Nephron (organoid): ENCODE measurements at regions not wholly inside any gene's neighbourhood (a gene's known extent, or its start where the extent isn't known, plus 50 kb on each side); places are given as distances from the start of the nearest gene placed in this dataset.

ENCODE experiments used
- H3K27ac Mint-ChIP-seq, 3 experiments: 2 replicates each; pipeline ENCODE4 v1.8.0; 2020; ENCODE audit warnings: mixed read lengths in 3 of 3, mild to moderate bottlenecking in 2 of 3, moderate library complexity in 1 of 3
- H3K27me3 Mint-ChIP-seq: 2 replicates; pipeline ENCODE4 v1.8.0; 2021; ENCODE audit warnings: low read depth, mild to moderate bottlenecking, moderate library complexity, mixed read lengths
- H3K36me3 Mint-ChIP-seq: 2 replicates; pipeline ENCODE4 v1.8.0; 2020; ENCODE audit warnings: low read depth, mixed read lengths
- H3K4me1 Mint-ChIP-seq: 2 replicates; pipeline ENCODE4 v1.8.0; 2020; ENCODE audit warnings: mixed read lengths
- H3K4me3 Mint-ChIP-seq, 3 experiments: 2 replicates each; pipeline ENCODE4 v1.8.0; 2020; ENCODE audit warnings: mild to moderate bottlenecking in 3 of 3, mixed read lengths in 3 of 3, moderate library complexity in 2 of 3
- H3K9me3 Mint-ChIP-seq: 2 replicates; pipeline ENCODE4 v1.8.0; 2020; ENCODE audit warnings: mixed read lengths
- TF ChIP-seq, protein P1 (sequence below), 3 experiments: fragments of 200-600 bp; sonication (generic); IDR thresholded peaks; one replicate each; pipeline ENCODE4 v1.5.0; 2021; ENCODE audit warnings: antibody characterized with exemption in 3 of 3; ENCODE audit not compliant: unreplicated experiment in 3 of 3

DNA sequence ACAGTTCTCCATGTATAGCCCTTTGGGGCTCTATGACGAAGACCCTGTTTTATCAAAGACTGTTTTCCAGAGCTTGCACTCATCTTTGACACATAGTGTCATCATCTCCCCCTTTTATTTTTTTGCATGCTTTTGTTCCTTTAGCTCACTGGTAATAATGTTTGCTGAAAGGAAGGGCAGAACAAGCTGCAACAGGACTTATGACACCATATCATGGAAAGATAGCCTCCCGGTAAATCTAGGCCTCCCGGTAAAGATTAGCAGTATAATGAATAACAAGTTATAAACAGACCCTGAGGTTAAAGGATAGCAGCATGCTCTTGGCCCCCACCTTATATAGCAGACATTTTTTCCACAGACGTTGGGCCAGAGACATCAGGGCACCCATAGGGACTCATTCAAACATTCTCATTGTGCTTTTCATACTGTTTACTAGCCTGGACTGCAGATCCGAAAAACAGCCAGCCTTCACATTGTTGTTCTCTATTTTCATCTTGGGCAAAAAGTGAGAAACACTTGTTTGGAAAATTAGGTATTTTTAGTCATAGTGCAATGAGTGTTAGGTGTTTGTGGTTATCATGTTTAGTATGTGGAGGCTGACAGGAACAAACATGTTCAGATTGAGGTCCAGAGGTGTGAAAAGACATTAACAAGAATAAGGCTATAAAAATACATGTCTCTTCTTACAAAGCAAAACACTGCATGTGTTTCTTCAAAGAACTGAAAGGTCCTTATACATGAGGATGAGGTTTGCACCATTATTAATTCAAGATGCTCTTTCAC is 136.9 kb upstream of the SPRY2 start:
- Mint-ChIP-seq H3K27me3 (no peaks in the 10 kb centered on the region), H3K9me3 (no peaks in the 10 kb centered on the region), H3K4me1 (no peaks in the 10 kb centered on the region), H3K36me3 (no peaks in the 10 kb centered on the region), H3K4me3 (no peak overlapping the region), H3K27ac (no peak overlapping the region)
- TF ChIP-seq, protein P1, sequence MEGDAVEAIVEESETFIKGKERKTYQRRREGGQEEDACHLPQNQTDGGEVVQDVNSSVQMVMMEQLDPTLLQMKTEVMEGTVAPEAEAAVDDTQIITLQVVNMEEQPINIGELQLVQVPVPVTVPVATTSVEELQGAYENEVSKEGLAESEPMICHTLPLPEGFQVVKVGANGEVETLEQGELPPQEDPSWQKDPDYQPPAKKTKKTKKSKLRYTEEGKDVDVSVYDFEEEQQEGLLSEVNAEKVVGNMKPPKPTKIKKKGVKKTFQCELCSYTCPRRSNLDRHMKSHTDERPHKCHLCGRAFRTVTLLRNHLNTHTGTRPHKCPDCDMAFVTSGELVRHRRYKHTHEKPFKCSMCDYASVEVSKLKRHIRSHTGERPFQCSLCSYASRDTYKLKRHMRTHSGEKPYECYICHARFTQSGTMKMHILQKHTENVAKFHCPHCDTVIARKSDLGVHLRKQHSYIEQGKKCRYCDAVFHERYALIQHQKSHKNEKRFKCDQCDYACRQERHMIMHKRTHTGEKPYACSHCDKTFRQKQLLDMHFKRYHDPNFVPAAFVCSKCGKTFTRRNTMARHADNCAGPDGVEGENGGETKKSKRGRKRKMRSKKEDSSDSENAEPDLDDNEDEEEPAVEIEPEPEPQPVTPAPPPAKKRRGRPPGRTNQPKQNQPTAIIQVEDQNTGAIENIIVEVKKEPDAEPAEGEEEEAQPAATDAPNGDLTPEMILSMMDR (IDR thresholded peaks at IDR 0.05; ENCODE audit: unreplicated experiment in 3 of 3) = no peak

DNA sequence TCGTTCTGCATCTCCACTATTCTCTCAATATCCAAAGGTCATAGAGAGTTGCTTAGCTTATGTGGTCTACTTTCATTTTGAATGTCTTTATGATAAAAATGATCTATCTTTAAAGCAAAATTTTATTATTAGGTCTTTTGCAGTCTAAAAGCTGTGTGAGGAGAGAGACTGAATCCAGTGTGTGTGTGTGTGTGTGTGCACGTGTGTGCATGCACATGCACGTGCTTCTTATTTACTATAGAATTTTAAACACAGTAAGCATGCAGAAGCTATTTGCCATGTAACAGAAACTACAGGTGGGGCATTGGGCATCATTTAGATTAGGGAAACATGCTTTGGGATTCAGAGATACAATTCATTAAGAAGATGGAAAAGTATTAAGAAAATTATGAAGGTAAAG is 136.0 kb upstream of the SPRY2 start:
- Mint-ChIP-seq H3K9me3 (no peaks in the 10 kb centered on the region), H3K27me3 (no peaks in the 10 kb centered on the region), H3K4me1 (no peaks in the 10 kb centered on the region), H3K4me3 (no peak overlapping the region), H3K36me3 (no peaks in the 10 kb centered on the region), H3K27ac (no peak overlapping the region)
- TF ChIP-seq, protein P1 (IDR thresholded peaks at IDR 0.05; ENCODE audit: unreplicated experiment in 3 of 3) = no peak

DNA sequence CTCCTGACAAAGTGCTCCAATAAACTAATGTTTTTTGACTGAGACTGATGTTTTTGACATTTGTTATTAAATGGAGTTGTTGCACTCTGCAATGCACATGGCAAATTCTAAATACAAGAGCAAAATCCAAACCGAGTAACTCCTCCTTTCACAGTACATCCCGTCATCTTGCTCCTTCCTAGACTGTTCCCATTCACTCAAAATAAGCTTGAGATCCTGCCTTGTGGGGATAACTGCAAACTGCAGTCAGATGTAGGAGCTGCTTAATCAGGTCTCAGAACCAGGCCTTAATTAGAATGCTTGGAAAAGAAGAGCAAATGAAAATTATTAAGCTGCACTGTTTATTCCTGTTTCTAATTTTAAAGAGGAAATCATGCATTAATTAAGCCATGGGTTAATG is 134.8 kb upstream of the SPRY2 start:
- Mint-ChIP-seq H3K4me3 (no peak overlapping the region), H3K36me3 (no peaks in the 10 kb centered on the region), H3K9me3 (no peaks in the 10 kb centered on the region), H3K4me1 (no peaks in the 10 kb centered on the region), H3K27ac (no peak overlapping the region), H3K27me3 (no peaks in the 10 kb centered on the region)
- TF ChIP-seq, protein P1 (IDR thresholded peaks at IDR 0.05; ENCODE audit: unreplicated experiment in 3 of 3) = no peak

DNA sequence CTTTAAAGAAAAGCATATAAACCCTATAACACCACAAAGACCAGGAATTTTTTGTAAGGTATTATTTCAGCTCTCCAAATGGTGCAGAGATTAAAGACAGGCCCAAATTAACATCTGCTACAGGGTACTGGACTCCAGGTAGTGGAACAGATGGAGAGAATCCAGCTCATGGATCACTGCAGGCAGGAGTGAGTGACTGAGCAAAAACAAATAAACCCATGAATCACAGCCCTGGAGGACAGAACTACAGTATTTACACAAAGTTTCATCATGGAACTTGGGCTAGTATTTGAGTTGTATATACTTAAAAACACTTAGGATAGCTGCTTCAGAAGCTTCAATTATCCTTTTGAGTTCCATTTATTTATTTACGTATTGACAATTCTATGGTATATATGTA is 132.8 kb upstream of the SPRY2 start:
- H3K4me3 Mint-ChIP-seq = no peak overlapping the region

DNA sequence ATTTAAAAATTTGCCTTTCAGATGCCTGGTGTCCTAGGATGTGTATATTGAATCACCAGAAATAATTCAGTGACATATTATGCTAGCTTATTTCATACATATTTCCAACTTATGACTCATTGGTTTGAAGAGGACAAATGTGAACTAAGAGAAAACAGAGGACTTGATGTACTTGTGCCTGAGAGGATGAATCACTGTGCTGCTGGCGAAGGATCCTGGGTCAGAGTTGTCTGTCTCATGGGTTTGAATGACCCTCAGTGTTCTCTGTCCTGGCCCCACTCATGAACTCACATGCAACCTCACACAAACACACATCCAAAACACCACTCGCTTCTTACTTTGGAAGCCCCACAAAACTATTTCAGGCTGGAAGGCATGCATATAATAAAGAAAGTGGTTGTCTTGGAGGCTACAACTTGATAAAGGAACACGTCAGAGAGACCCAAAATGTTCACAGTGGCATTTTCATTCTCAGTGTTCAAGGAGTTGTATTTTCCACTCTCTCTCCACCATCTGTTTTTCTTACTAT is 129.0 kb upstream of the SPRY2 start:
- no peaks in the 10 kb centered on the region for H3K27me3 Mint-ChIP-seq
- H3K4me1 Mint-ChIP-seq = peaks cover 14% of the 10 kb centered on the region

More for the DNA sequence above, 132.8 kb upstream of the SPRY2 start:
- Mint-ChIP-seq H3K4me1 (peaks cover 14% of the 10 kb centered on the region), H3K9me3 (no peaks in the 10 kb centered on the region), H3K27me3 (no peaks in the 10 kb centered on the region), H3K27ac (no peak overlapping the region), H3K36me3 (no peaks in the 10 kb centered on the region)
- TF ChIP-seq, protein P1 (IDR thresholded peaks at IDR 0.05; ENCODE audit: unreplicated experiment in 3 of 3) = no peak

More for the DNA sequence above, 129.0 kb upstream of the SPRY2 start:
- no peaks in the 10 kb centered on the region for H3K36me3 Mint-ChIP-seq
- no peak overlapping the region for H3K4me3 Mint-ChIP-seq
- peak overlapping the region in 1 of 3 experiments; percentile 21 for H3K27ac Mint-ChIP-seq
- no peaks in the 10 kb centered on the region for H3K9me3 Mint-ChIP-seq
- TF ChIP-seq, protein P1 (IDR thresholded peaks at IDR 0.05; ENCODE audit: unreplicated experiment in 3 of 3) = no peak
